Suppressor macrophage treated with lipopolysaccharide for 1 hour (primary cell): ENCODE measurements at regions not wholly inside any gene's neighbourhood (a gene's known extent, or its start where the extent isn't known, plus 50 kb on each side); places are given as distances from the start of the nearest gene placed in this dataset.

Experiments
- DNase-seq, 3 donors: peaks; one replicate each; pipeline ENCODE4 v3.0.0-alpha.2; 2020 to 2022

GRCh38 chr1:213657013-213657412, 330.8 kb upstream of the PROX1 start:
- no peak for DNase-seq

- DNase-seq: no peak
Observed at GRCh38 chr1:213657879-213658278, 329.9 kb upstream of the PROX1 start.

DNA sequence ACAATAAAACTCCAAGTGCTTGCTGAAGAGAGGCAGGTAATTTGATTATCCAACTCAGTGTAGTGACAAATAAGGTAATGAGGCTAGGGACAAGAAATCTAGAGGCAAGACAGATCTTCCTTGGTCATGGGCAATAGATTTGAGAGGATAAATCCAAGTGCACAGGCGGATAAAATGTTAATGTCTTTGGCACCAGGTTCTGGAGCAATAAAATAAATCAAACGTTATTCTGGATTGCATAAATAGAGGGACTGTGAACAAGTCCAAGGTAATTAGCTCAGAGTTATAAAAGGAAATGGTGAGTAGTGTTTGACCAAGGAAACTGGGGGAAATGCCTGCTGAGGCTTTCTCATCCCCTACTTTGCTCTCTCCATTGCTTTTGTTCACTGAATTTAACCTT, 329.3 kb upstream of the PROX1 start:
- DNase-seq: no peak

DNA sequence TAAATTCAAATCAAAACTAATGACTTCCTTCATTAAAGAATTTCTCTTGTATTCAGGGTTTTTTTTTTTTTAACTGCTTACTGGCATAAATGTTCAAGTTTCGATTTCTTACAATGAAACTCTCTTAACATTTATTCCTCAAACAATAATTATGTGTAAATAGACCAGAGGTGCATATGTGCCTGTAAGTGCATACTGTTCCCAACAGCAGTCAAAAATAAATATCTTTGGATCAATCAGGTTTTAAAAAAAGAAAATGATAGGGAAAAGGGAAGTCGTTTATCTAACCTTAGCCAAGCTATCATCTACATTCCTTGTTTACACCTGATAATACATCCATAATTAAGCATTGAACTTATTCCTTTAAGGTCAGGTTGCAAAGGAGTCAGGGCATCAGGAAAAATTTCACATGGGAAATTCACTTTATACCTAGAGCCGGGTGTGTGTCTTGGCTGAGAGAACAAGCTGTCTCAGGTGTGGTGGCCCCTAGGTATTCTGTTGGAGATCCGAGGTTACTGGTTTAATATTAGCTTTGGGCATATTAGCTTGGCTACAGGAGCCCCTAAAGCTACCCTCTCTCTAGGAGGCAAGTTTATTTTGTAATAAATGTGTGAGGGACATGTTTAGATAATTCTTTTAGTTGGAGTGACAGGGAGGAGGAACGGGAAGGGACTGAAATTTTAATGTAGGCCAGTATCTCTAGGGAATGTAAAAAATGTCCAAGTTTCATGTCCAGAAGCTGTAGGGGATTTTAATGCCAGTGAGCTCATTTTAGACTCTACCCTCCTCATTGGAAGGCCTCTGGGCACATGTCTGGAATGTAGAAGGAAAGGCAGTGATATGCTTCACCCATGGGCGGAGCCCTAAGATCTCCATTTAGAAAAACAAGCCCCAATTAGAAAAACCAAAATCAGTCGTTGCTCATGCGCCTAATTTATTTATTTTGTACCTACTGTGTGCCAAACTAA, 327.9 kb upstream of the PROX1 start:
- DNase-seq: no peak

DNA sequence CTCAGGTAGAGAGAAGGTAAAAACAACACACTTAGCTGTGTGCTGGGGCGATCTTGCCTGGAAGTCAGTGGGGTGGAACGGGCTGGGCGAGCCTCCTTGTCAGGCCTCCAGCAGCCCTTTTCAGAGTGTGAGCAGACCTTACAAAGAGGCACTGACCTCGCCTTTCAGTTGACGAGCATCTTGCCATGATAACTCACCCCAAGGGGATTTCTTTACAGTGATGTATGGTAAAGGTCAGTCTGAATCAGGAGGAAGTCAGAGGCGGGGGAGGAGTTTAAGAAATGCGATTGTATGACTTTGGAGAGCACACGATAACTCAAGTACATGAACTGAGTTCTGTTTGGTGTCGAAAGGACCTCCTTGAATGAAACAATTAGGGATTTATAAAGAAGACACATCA, 326.5 kb upstream of the PROX1 start:
- DNase-seq: peak in 1 of 3 donors; percentile 1

DNA sequence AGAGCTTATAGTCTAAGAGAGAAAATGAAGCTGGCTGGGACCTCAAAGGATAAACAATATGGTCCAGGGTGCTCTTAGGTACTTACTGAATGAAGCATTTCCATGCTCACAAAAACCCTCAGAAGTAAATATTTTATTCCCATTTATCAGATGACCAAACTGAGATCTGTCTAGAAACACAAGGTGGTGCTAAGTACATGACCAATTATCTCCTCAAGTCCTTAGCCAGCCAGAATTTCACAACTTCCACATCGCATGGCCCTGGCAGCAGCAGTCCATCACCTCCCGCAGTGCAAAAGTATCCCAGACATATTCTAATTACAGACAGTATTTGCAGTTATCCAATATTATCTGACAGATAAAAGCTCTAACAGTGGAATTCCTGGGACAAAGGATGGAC, 321.7 kb upstream of the PROX1 start:
- no peak for DNase-seq

GRCh38 chr1:213666922-213667321, 320.9 kb upstream of the PROX1 start:
- no peak for DNase-seq

- DNase-seq: no peak
Observed at GRCh38 chr1:213669512-213669911, 318.3 kb upstream of the PROX1 start.

- DNase-seq: no peak
Observed at GRCh38 chr1:213669964-213670691, 317.6 kb upstream of the PROX1 start.

DNA sequence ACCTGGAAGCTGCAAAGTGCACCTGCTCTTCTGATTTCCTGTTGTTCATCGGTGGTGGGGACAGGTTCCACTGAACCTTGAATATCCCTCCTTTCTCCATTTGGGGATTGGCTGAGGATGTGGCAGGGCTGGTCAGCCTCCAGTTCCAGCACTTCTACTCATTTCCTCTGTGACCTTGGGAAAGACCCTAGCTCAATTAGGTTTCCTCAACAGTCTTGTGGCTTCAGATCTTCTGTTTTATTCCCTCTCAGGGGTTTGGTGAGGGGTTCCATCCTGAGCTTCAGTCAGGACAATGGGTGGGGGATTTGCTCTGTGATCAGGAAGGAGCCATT, 317.1 kb upstream of the PROX1 start:
- no peak for DNase-seq

DNA sequence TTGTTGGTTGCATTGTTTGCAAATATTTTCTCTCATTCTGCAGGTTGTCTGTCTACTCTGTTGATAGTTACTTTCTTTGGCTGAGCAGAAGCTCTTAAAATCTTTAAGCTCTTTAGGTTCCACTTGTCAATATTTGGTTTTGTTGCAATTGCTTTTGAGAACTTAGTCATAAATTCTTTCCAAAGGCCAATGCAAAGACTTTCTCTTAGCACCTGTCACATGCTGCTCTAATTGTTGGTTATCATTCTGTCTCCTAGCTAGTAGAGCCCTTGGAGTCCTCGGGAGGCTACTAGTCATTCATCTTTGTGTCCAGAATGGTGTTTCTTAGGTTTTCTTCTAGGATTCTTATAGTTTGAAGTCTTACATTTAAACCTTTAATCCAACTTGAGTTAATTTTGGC, 312.7 kb upstream of the PROX1 start:
- DNase-seq: no peak

- DNase-seq: no peak
Observed at GRCh38 chr1:213676736-213677135, 311.0 kb upstream of the PROX1 start.

- no peak for DNase-seq
Observed at GRCh38 chr1:213678348-213678747, 309.4 kb upstream of the PROX1 start.

DNA sequence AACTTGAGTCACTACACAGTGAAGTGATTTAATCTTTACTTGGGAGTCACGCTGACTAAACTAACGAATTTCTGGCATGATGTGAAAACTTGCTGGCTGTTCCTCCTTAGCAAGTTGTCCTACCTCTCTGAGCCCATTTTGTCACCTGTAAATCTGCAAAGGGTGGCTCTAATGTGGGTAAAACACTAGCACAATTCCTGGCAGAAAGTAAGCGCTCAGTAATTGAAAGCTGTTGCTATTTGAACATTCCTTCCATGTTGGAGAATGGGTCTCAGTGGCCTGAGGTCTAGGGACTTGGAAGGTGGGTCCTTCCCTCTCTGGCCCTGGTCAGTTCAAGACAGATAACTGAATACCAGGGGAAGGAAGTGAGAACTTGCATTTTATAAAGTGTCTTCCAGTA, 309.0 kb upstream of the PROX1 start:
- no peak for DNase-seq

- no peak for DNase-seq
Observed at GRCh38 chr1:213679153-213679552, 308.6 kb upstream of the PROX1 start.

DNA sequence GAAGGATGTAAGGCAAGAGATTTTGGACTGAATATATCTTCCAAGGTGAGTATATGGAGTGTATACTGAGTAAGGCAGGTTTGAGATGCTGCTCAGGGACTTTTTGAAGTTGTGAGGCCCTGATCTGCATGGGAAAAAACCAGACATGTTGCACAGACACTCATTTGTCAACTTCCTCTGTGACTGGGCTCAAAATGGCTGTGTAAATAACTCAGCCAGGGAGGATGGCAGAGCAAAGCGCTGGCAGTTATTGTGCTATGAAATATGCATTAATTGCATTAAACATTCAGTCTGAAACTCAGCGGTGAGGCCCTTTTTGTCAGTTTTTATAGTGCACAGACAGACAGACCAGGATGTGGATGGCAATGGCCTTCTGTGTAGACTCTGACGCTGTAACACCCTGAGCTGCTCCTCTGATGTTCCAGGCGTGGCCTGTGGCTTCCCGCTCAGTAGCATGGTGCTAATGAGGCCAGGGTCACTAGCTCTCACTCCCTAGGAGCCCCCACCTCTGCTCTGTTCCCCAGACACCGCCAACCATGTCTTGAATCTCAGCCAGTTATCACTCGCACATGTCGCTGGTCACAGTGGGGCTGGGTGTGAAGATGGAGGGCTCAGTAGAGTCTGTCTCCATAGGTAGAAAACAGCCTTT, 307.0 kb upstream of the PROX1 start:
- no peak for DNase-seq

DNA sequence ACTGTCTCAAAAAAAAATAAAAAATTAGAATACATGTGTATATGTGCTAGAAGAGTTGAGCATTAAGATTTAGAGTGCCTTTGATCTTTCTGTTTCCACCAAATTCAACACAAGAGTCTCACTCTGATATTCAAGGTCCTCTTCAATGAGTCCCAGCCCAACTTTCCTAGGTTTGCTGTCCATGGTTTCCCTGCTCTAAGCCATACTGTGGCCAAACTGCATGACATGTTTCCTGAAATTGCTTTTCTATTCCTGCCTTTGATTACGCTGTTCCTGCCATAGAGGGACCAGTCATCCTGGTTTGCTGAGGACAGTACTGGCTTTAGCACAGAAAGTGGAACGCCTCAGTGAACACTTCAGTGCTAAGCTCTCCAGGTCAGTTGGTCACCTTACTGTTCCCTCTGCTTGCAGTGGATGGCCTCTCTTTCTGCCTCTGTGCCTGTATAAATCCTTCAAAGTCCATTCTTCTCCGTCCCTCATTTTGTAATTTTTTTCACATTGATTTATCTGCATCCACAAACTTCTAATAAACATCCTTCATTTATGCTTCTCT, 305.9 kb upstream of the PROX1 start:
- no peak for DNase-seq

GRCh38 chr1:213683529-213683928, 304.2 kb upstream of the PROX1 start:
- no peak for DNase-seq

- DNase-seq: no peak
Observed at GRCh38 chr1:213684454-213684853, 303.3 kb upstream of the PROX1 start.

DNA sequence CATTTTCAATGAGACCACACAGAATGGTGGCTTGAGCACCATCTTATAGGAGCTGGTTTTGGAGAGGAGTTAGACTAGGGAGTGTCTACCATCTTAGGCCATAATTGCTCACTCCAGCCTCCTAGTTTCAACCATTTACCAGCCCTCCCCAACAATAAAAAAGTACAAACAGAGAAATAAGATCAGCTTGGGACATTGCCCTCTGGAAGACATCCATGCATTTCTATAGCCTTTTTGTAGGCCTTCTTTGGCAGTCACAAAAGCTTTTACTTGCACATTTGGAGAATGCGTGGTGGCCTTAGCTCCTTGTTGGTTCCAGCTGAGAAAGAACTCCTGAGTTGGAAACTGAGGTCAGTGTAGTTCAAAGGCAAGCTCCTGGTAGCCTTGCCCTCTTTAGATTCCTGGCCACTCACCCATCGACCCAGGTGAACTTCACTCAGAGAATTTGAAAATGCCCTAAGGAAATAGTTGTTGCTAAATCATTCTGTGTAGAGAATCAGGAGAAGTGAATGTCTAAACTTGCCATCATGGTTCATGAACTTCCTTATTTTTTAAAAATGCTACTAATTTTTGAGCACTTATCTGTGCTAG, 301.7 kb upstream of the PROX1 start:
- DNase-seq: no peak

DNA sequence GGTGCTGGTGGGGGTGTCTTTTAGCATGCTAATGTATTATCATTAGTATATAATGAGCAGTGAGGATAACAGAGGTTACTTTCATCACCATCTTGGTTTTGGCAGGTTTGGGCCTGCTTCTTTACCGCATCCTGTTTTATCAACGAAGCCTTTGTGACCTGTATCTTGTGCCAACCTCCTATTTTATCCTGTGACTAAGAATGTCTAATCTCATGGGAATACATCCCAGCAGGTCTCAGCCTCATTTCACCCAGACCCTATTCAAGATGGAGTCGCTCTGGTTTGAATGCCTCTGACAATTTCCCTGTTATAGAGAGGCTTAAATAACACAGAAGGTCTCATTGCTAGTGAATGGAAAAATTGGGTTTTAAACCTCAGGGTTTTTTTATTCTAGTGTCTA, 300.8 kb upstream of the PROX1 start:
- no peak for DNase-seq

DNA sequence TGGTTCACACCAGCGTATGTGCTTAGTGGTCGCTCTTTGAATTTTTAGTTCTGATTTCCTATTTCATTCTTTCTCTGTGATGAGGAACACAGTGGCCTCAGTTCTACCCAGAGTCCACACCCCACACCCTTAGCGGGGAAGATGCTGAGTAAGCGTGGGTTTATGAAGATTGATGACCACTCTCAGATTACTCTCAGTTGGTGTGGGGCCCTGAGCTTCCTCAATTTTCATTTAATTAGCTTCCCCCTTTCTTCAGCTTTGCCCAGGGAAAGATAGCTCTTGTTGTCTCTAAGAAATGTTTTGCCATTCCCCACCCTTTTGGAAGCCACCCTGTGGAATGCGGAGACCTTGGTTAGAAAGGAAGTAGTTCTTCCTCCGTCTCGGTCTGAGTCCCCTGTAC, 299.9 kb upstream of the PROX1 start:
- no peak for DNase-seq

DNA sequence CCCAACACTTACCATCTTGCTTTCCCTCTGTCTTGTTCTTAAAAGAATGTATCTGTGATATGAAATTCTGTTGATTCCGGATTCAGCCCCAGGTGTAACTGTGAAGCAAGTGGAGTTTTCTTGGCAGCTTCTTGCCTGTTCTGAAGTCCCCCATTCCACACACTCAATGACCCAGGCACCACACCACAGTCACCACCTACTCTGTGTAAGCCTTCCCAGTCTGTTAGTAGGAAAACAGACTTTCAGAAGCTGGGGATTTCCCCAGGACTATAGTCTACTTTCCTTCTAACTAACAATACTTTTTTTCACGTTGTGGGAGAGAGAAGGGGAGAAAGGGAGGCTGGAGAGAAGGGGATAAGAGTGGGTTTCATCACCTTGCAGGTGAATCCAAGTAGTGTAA, 299.1 kb upstream of the PROX1 start:
- no peak for DNase-seq
